ENCODE measurements at regions not wholly inside any gene's neighbourhood (a gene's known extent, or its start where the extent isn't known, plus 50 kb on each side); places are given as distances from the start of the nearest gene placed in this dataset.

GRCh38 chr4:138865765-138866164 lies 149.8 kb upstream of the NOCT start:
- DNase-seq (ENCODE audit: low read depth, low spot score) (no peak), FAIRE-seq (no peak)
- Histone ChIP-seq H3K4me1 (ENCODE audit: control insufficient read depth, extremely low read depth, insufficient read depth, low read length) (no peaks in the 10 kb centered on the region), H3K9me1 (ENCODE audit: control insufficient read depth, extremely low read depth, insufficient read depth, low read length) (no peaks in the 10 kb centered on the region), H3K4me2 (ENCODE audit: control insufficient read depth, extremely low read depth, insufficient read depth, low read depth, low read length) (no peak overlapping the region), H2AFZ (ENCODE audit: control insufficient read depth, low read length) (no peak overlapping the region), H3K9ac (ENCODE audit: control insufficient read depth, extremely low read depth, insufficient read depth, low read length) (no peak overlapping the region), H3K27me3 (ENCODE audit: control insufficient read depth, extremely low read depth, insufficient read depth, low read length) (peaks cover 3% of the 10 kb centered on the region), H3K27ac (ENCODE audit: control insufficient read depth, insufficient read depth, low read length) (no peak overlapping the region), H3K79me2 (ENCODE audit: control insufficient read depth, insufficient read depth, low read length) (no peaks in the 10 kb centered on the region), H4K20me1 (ENCODE audit: control insufficient read depth, extremely low read depth, insufficient read depth, low read length) (no peaks in the 10 kb centered on the region), H3K9me3 (ENCODE audit: control insufficient read depth, low read depth, low read length) (no peaks in the 10 kb centered on the region), H3K36me3 (ENCODE audit: control insufficient read depth in 2 of 2, extremely low read depth in 1 of 2, insufficient read depth in 2 of 2, low read length in 2 of 2) (no peaks in the 10 kb centered on the region), H3K4me3 (ENCODE audit: control insufficient read depth in 2 of 3, extremely low read depth in 1 of 3, insufficient read depth in 2 of 3, low read depth in 1 of 3, low read length in 3 of 3) (no peak overlapping the region)
- TF ChIP-seq CTCF (optimal IDR thresholded peaks at IDR 0.05 in 1 of 3, IDR thresholded peaks at IDR 0.05 in 1 of 3, conservative IDR thresholded peaks at IDR 0.05 in 1 of 3; ENCODE audit: extremely low read depth in 1 of 3, insufficient read depth in 2 of 3, low read length in 3 of 3): no peak
- dilution Hi-C loops (cut with MboI; ENCODE audit: extremely low pct_ligation_motif_present, low sequenced_read_pairs): no loop called here

- dilution Hi-C loops (cut with MboI; ENCODE audit: extremely low pct_ligation_motif_present, low sequenced_read_pairs): no loop called here
- H3K4me1 ChIP-seq (ENCODE audit: control insufficient read depth, extremely low read depth, insufficient read depth, low read length): no peaks in the 10 kb centered on the region
- H3K36me3 ChIP-seq (ENCODE audit: control insufficient read depth in 2 of 2, extremely low read depth in 1 of 2, insufficient read depth in 2 of 2, low read length in 2 of 2): no peaks in the 10 kb centered on the region
- no peaks in the 10 kb centered on the region for H4K20me1 ChIP-seq (ENCODE audit: control insufficient read depth, extremely low read depth, insufficient read depth, low read length)
- no peaks in the 10 kb centered on the region for H3K79me2 ChIP-seq (ENCODE audit: control insufficient read depth, insufficient read depth, low read length)
- no peaks in the 10 kb centered on the region for H3K9me3 ChIP-seq (ENCODE audit: control insufficient read depth, low read depth, low read length)
- no peak overlapping the region for H3K4me2 ChIP-seq (ENCODE audit: control insufficient read depth, extremely low read depth, insufficient read depth, low read depth, low read length)
- H3K9ac ChIP-seq (ENCODE audit: control insufficient read depth, extremely low read depth, insufficient read depth, low read length): no peak overlapping the region
- TF ChIP-seq EZH2 (IDR thresholded peaks at IDR 0.05; ENCODE audit: low read length) (no peak), CTCF (optimal IDR thresholded peaks at IDR 0.05 in 1 of 3, IDR thresholded peaks at IDR 0.05 in 1 of 3, conservative IDR thresholded peaks at IDR 0.05 in 1 of 3; ENCODE audit: extremely low read depth in 1 of 3, insufficient read depth in 2 of 3, low read length in 3 of 3) (no peak)
- no peaks in the 10 kb centered on the region for H3K9me1 ChIP-seq (ENCODE audit: control insufficient read depth, extremely low read depth, insufficient read depth, low read length)
- peaks cover 3% of the 10 kb centered on the region for H3K27me3 ChIP-seq (ENCODE audit: control insufficient read depth, extremely low read depth, insufficient read depth, low read length)
- H2AFZ ChIP-seq (ENCODE audit: control insufficient read depth, low read length): no peak overlapping the region
- no peak overlapping the region for H3K4me3 ChIP-seq (ENCODE audit: control insufficient read depth in 2 of 3, extremely low read depth in 1 of 3, insufficient read depth in 2 of 3, low read depth in 1 of 3, low read length in 3 of 3)
- DNase-seq (ENCODE audit: low read depth, low spot score) (no peak), FAIRE-seq (no peak)
- H3K27ac ChIP-seq (ENCODE audit: control insufficient read depth, insufficient read depth, low read length): no peak overlapping the region
Observed at GRCh38 chr4:138864961-138865720, 150.4 kb upstream of the NOCT start.
